SKM-1 treated with dmso at 0.1 percent for 144 hours (cell line): ENCODE measurements at regions not wholly inside any gene's neighbourhood (a gene's known extent, or its start where the extent isn't known, plus 50 kb on each side); places are given as distances from the start of the nearest gene placed in this dataset.
"Not testable (repeated sequence)": the region's sequence is repeated elsewhere in the genome, so short reads cannot be mapped to it uniquely, and the experiment has no call there.

Source experiments
- DNase-seq: peaks from one replicate; lab custom pipeline; 2025; ENCODE audit not compliant: unreplicated experiment; lab: John Stamatoyannopoulos, UW

- DNase-seq = peak; percentile 15
Observed at GRCh38 chr6:120274547-120274946, 925.0 kb upstream of the MAN1A1 start.

GRCh38 chr6:120273411-120273810, 923.9 kb upstream of the MAN1A1 start:
- no peak for DNase-seq

GRCh38 chr6:120272038-120272437, 922.5 kb upstream of the MAN1A1 start:
- no peak for DNase-seq

- DNase-seq = not testable (repeated sequence)
Observed at GRCh38 chr6:120268256-120268655, 918.7 kb upstream of the MAN1A1 start.

GRCh38 chr6:120262354-120262753, 912.8 kb upstream of the MAN1A1 start:
- DNase-seq = no peak

- no peak for DNase-seq
Observed at GRCh38 chr6:120260636-120261035, 911.1 kb upstream of the MAN1A1 start.

GRCh38 chr6:120254651-120255050, 905.1 kb upstream of the MAN1A1 start:
- DNase-seq = no peak

GRCh38 chr6:120248451-120248850, 898.9 kb upstream of the MAN1A1 start:
- DNase-seq = no peak

GRCh38 chr6:120237221-120237620, 887.7 kb upstream of the MAN1A1 start:
- DNase-seq = no peak

GRCh38 chr6:120230008-120230407, 880.4 kb upstream of the MAN1A1 start:
- DNase-seq = no peak

GRCh38 chr6:120228297-120228696, 878.7 kb upstream of the MAN1A1 start:
- DNase-seq = no peak

GRCh38 chr6:120219339-120219738, 869.8 kb upstream of the MAN1A1 start:
- DNase-seq = no peak

- no peak for DNase-seq
Observed at GRCh38 chr6:120214088-120214499, 864.5 kb upstream of the MAN1A1 start.

GRCh38 chr6:120211955-120212792, 862.6 kb upstream of the MAN1A1 start:
- peak; percentile 30 for DNase-seq

- no peak for DNase-seq
Observed at GRCh38 chr6:120202878-120203277, 853.3 kb upstream of the MAN1A1 start.

GRCh38 chr6:120200853-120201252, 851.3 kb upstream of the MAN1A1 start:
- no peak for DNase-seq

GRCh38 chr6:120198033-120198432, 848.5 kb upstream of the MAN1A1 start:
- peak; percentile 2 for DNase-seq

GRCh38 chr6:120186080-120186479, 836.5 kb upstream of the MAN1A1 start:
- no peak for DNase-seq

GRCh38 chr6:120173250-120173649, 823.7 kb upstream of the MAN1A1 start:
- DNase-seq = no peak

- no peak for DNase-seq
Observed at GRCh38 chr6:120164531-120164930, 815.0 kb upstream of the MAN1A1 start.

GRCh38 chr6:120157873-120158272, 808.3 kb upstream of the MAN1A1 start:
- no peak for DNase-seq

- DNase-seq = no peak
Observed at GRCh38 chr6:120147071-120147871, 797.7 kb upstream of the MAN1A1 start.
